OCI-LY7 (cell line): ENCODE measurements at regions not wholly inside any gene's neighbourhood (a gene's known extent, or its start where the extent isn't known, plus 50 kb on each side); places are given as distances from the start of the nearest gene placed in this dataset.

Source experiments
- BruUV-seq: library from RNA; stranded (reverse); fragments of 400-500 nt; replicated peaks from 2 replicates; lab custom pipeline; 2021; lab: Mats Ljungman, UMichigan
- CTCF ChIA-PET: fragments of 300-600 bp; sonication (Branson Sonifier 250); formaldehyde crosslinking; loops from one replicate; lab custom pipeline; 2022; ENCODE audit warnings: antibody characterized with exemption; ENCODE audit not compliant: unreplicated experiment; lab: Charles Lee
- POLR2A ChIA-PET: fragments of 300-600 bp; sonication (Branson Sonifier 250); formaldehyde crosslinking; loops from one replicate; lab custom pipeline; 2022; ENCODE audit warnings: antibody characterized with exemption; lab: Charles Lee
- DNase-seq: peaks from one replicate; pipeline ENCODE4 v3.0.0-alpha.2; 2015; ENCODE audit warnings: low spot score
- H2AFZ ChIP-seq: fragments of 200-600 bp; sonication (generic), shearing (Covaris generic); 2 replicates; pipeline ENCODE4 v1.6.1; 2014; ENCODE audit warnings: mild to moderate bottlenecking, antibody characterized with exemption, low read length, moderate library complexity
- H3K27ac ChIP-seq: fragments of 200-600 bp; sonication (generic); 2 replicates; pipeline ENCODE4 v1.5.1; 2014; ENCODE audit warnings: mixed run types, low read depth, mild to moderate bottlenecking, moderate library complexity, low read length, inconsistent platforms; ENCODE audit not compliant: poor library complexity, severe bottlenecking
- H3K36me3 ChIP-seq: fragments of 200-600 bp; sonication (generic); 2 replicates; pipeline ENCODE4 v1.6.1; 2014; ENCODE audit warnings: mild to moderate bottlenecking, antibody characterized with exemption, low read length, moderate library complexity, mixed read lengths; ENCODE audit not compliant: insufficient read depth
- H3K4me1 ChIP-seq: fragments of 200-600 bp; sonication (generic); 2 replicates; pipeline ENCODE4 v1.5.1; 2014; ENCODE audit warnings: mild to moderate bottlenecking, low read length; ENCODE audit not compliant: insufficient read depth, poor library complexity, severe bottlenecking
- H3K4me2 ChIP-seq: fragments of 200-600 bp; sonication (generic); 2 replicates; pipeline ENCODE4 v1.6.1; 2014; ENCODE audit warnings: mild to moderate bottlenecking, low read length
- H3K4me3 ChIP-seq: fragments of 200-600 bp; sonication (generic); 2 replicates; pipeline ENCODE4 v1.5.1; 2014; ENCODE audit warnings: mild to moderate bottlenecking, low read depth, low read length; ENCODE audit not compliant: poor library complexity, severe bottlenecking
- H3K79me2 ChIP-seq: fragments of 200-600 bp; sonication (generic); 2 replicates; pipeline ENCODE4 v1.6.1; 2016; ENCODE audit warnings: low read depth, mild to moderate bottlenecking, low read length, moderate library complexity, mixed read lengths; ENCODE audit not compliant: insufficient read depth
- H3K9me2 ChIP-seq: fragments of 200-600 bp; sonication (generic); 2 replicates; pipeline ENCODE4 v1.6.1; 2016; ENCODE audit warnings: mild to moderate bottlenecking, low read length, mixed read lengths; ENCODE audit not compliant: insufficient read depth
- H3K9me3 ChIP-seq: fragments of 200-600 bp; sonication (generic); 2 replicates; pipeline ENCODE4 v1.6.1; 2014; ENCODE audit warnings: mild to moderate bottlenecking, mixed run types, low read length, mixed read lengths
- H4K20me1 ChIP-seq: fragments of 200-600 bp; sonication (generic); 2 replicates; pipeline ENCODE4 v1.6.1; 2014; ENCODE audit warnings: mild to moderate bottlenecking, antibody characterized with exemption, low read length, moderate library complexity, mixed read lengths; ENCODE audit not compliant: insufficient read depth
- EZH2phosphoT487 ChIP-seq: fragments of 200-600 bp; sonication (generic); IDR thresholded peaks from 2 replicates; pipeline ENCODE4 v1.6.1; 2018; ENCODE audit warnings: low read depth, borderline replicate concordance, mild to moderate bottlenecking, mixed run types, antibody characterized with exemption, low read length, moderate library complexity, mixed read lengths
- intact Hi-C: fragments of 100-400 bp; cut with micrococcal nuclease; formaldehyde crosslinking; loops from one replicate; pipeline ENCODE4 v1.10.0; 2022; ENCODE audit not compliant: unreplicated experiment
- TF ChIP-seq, protein P1 (sequence below): fragments of 200-600 bp; sonication (generic); conservative IDR thresholded peaks from 2 replicates; pipeline ENCODE4 v1.5.1; 2014; ENCODE audit warnings: mild to moderate bottlenecking, antibody characterized with exemption, low read length, moderate library complexity, mixed read lengths

DNA sequence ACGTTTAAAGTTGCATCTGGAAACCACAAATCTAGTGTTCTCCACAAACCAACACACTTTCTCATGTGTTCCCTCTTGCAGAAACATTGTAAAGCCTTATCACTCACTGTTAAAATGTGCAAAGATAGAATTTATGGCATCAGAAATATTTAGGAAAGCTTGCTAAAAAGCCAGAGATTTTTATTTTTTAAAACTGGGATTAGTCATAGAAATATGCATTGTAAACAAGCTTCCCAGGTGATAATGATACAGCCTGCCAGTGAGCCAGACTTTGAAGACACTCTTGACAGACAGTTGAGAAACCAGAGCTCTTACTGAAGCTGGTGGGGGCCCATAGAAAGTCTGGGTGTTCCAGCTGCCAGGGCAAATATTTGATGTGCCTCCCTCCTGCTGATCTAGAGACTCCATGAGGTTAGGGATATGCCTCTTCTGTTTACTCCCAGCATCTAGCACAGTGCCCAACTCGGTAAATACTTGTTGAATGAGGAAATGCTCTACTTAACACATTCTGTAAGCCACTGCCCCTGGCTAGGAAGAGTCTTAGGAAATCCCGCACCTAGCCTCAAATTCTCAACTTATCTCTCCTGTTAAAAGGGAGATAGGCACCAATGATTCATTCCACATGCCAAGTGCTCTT lies 179.0 kb upstream of the RASGEF1B start:
- Histone ChIP-seq H3K4me2 (peak overlapping the region; percentile 22), H3K4me1 (peaks cover 72% of the 10 kb centered on the region), H3K9me2 (no peaks in the 10 kb centered on the region), H3K4me3 (no peak overlapping the region), H3K27ac (peak overlapping the region; percentile 41), H2AFZ (peak overlapping the region; percentile 86), H3K9me3 (peaks cover 2% of the 10 kb centered on the region; the same call in 1 of the 2 replicates), H3K79me2 (no peaks in the 10 kb centered on the region), H3K36me3 (no peaks in the 10 kb centered on the region), H4K20me1 (no peaks in the 10 kb centered on the region)
- BruUV-seq: no TSS peak
- no peak for TF ChIP-seq EZH2phosphoT487
- TF ChIP-seq, protein P1, sequence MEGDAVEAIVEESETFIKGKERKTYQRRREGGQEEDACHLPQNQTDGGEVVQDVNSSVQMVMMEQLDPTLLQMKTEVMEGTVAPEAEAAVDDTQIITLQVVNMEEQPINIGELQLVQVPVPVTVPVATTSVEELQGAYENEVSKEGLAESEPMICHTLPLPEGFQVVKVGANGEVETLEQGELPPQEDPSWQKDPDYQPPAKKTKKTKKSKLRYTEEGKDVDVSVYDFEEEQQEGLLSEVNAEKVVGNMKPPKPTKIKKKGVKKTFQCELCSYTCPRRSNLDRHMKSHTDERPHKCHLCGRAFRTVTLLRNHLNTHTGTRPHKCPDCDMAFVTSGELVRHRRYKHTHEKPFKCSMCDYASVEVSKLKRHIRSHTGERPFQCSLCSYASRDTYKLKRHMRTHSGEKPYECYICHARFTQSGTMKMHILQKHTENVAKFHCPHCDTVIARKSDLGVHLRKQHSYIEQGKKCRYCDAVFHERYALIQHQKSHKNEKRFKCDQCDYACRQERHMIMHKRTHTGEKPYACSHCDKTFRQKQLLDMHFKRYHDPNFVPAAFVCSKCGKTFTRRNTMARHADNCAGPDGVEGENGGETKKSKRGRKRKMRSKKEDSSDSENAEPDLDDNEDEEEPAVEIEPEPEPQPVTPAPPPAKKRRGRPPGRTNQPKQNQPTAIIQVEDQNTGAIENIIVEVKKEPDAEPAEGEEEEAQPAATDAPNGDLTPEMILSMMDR: no peak
- POLR2A ChIA-PET: interaction anchor here (0.6 to 2.6 kb wide), 7 partner anchors 10 to 1117 kb away, joined by 3 to 13 read pairs (median 4); no protein-coding TSS in a partner anchor
- CTCF ChIA-PET: interaction anchor here (0.5 to 0.7 kb wide), 2 partner anchors 24 to 1084 kb away, joined by 3 read pairs; no protein-coding TSS in a partner anchor
- intact Hi-C loops: no loop called here
- DNase-seq: no peak

DNA sequence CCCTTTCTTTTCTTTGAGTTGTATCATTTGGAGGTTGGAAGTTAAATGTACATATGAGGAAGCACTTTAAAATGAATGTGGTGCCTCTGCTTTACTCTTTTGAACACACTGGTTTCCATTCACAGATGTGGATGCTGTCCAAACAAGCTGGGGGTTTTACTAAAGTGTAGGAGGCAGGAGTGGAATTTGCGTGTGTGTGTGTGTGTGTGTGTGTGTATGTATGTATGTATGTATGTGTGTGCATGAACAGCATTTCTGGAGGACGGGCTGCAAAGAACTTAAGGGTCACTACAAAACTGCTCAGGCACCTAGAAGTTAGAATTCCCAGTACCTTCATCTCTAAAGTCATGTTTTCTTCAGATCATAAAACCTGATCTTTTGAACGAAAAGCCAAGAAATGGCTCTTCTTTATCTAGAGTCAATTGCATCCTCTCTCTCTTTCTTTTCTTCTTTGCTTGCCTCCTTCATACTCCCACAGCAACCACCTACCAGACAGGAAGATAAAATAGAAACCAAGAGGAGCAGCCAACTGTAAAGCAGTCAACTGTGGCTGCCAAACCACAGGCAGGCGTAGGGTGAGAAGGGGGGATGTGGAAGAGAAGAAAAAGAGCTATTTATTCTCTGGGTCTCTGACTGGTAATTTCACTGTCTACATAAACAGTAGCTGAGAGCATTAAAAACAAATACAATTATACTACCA lies 177.0 kb upstream of the RASGEF1B start:
- BruUV-seq: no TSS peak
- peak overlapping the region; percentile 82 for H3K4me2 ChIP-seq

More for the DNA sequence above, 177.0 kb upstream of the RASGEF1B start:
- no peak for TF ChIP-seq EZH2phosphoT487
- TF ChIP-seq, protein P1: no peak
- H3K36me3 ChIP-seq: peaks cover 12% of the 10 kb centered on the region; the same call in 1 of the 2 replicates
- peak overlapping the region; percentile 52 for H3K4me3 ChIP-seq
- no peaks in the 10 kb centered on the region for H3K9me2 ChIP-seq
- H3K9me3 ChIP-seq: peaks cover 20% of the 10 kb centered on the region; the same call in 1 of the 2 replicates
- peaks cover 65% of the 10 kb centered on the region for H3K4me1 ChIP-seq
- ChIA-PET POLR2A (interaction anchor here (0.6 to 2.2 kb wide), 10 partner anchors 8 to 906 kb away, joined by 3 to 18 read pairs (median 4); partner anchors contain the start of gene RASGEF1B), CTCF (interaction anchor here (1.0 kb wide), 1 partner anchor 42 kb away, joined by 4 read pairs; no protein-coding TSS in a partner anchor)
- no peaks in the 10 kb centered on the region for H3K79me2 ChIP-seq
- H4K20me1 ChIP-seq: no peaks in the 10 kb centered on the region
- intact Hi-C loops: loop anchor here (2.0 to 5.0 kb wide), 2 partner anchors 86 to 178 kb away; partner anchors contain the start of gene RASGEF1B
- peak; percentile 88 for DNase-seq
- H2AFZ ChIP-seq: peak overlapping the region; percentile 76
- peak overlapping the region; percentile 90 for H3K27ac ChIP-seq
